ENCODE measurements at regions not wholly inside any gene's neighbourhood (a gene's known extent, or its start where the extent isn't known, plus 50 kb on each side); places are given as distances from the start of the nearest gene placed in this dataset.

GRCh38 chr6:23409531-23409930 lies 716.5 kb upstream of the NRSN1 start:
- TF ChIP-seq EZH2 (IDR thresholded peaks at IDR 0.05; ENCODE audit: borderline replicate concordance) (no peak), CTCF (IDR thresholded peaks at IDR 0.05; ENCODE audit: poor library complexity) (no peak), EZH2phosphoT487 (IDR thresholded peaks at IDR 0.05; ENCODE audit: low read depth, severe bottlenecking, unreplicated experiment) (no peak)
